NOMO-1 (cell line): ENCODE measurements at regions not wholly inside any gene's neighbourhood (a gene's known extent, or its start where the extent isn't known, plus 50 kb on each side); places are given as distances from the start of the nearest gene placed in this dataset.

Experiments used
- DNase-seq, 2 experiments: peaks; one replicate each; lab custom pipeline; 2025; ENCODE audit not compliant: unreplicated experiment in 2 of 2; lab: John Stamatoyannopoulos, UW

GRCh38 chr5:143992496-143992895 lies 178.0 kb downstream of the YIPF5 start:
- no peak for DNase-seq

DNA sequence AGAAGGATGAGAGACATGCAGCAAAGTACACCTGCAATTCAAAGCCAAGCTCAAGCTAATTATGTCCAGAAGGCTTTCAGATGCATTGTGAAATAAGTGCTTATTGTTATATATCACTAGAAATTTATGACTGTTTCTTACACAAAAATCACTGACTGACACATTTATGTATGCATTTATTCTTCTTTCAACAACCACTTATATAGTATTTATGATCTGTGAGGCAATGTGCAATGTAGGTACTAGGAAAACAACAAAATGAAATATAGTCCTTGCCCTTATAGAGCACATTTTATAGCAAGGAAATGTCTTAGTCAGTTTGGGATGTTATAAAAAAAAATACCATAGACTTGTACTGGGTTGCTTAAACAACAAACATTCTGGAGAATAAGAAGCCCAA lies 167.6 kb downstream of the YIPF5 start:
- DNase-seq = no peak

- DNase-seq = no peak
Measured at GRCh38 chr5:144003636-144004035, 166.8 kb downstream of the YIPF5 start.

DNA sequence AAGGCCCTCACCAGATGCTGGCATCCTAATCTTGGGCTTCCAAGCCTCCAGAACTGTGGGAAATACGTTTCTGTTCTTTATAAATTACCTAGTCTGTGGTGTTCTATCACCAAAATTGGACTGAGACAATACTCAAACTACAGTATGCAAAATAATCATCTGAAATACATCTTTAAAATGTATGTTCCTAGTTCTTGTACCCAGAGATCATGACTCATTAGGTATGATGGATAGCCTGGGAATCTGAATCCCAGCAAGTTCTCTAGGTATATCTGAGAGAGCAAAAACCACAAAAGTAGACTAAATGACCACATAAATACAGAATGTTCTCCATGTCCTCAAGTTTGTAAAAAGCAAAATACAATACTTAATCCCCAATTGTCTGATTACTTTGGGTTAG lies 166.3 kb downstream of the YIPF5 start:
- DNase-seq = no peak

GRCh38 chr5:144004751-144005150 lies 165.7 kb downstream of the YIPF5 start:
- no peak for DNase-seq

DNA sequence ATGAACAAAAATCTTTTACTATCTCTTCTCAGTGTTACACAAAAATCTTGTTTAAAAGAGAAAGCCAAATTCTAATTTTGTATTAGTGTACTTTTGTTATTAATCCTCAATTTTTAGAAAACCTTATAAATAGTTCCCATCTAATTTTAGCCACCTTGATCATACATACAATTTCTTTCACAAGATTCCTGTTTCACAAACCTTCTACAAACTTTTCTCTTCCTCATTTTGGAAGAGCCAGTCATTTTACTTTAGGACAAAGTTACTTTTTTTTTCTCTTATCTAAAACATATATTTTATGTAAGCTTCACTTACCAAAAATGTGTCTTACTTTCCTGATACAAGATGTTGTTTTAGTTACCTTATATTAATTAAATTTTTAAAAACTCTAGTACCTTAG lies 161.3 kb downstream of the YIPF5 start:
- peak; percentile 40 to 72 for DNase-seq

GRCh38 chr5:144011388-144011787 lies 159.1 kb downstream of the YIPF5 start:
- DNase-seq = no peak

DNA sequence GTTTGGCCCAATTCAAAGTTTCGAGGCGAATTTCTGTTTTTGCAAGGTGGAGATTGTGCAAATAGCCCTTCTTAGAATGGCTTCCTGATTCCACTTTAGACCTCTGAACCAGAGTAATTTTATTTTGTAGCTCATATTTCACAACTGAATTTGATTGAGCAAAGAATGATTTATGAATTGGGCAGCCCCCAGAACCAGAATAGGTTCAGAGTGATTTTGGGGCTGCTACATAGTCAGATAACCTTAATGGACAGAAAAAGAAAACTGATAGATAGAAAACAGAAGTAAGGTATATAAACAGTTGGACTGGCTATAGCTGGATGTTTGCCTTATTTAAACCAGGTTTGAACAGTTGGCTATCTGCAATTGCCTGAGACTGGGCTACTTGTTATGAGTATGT lies 156.6 kb downstream of the YIPF5 start:
- no peak for DNase-seq

DNA sequence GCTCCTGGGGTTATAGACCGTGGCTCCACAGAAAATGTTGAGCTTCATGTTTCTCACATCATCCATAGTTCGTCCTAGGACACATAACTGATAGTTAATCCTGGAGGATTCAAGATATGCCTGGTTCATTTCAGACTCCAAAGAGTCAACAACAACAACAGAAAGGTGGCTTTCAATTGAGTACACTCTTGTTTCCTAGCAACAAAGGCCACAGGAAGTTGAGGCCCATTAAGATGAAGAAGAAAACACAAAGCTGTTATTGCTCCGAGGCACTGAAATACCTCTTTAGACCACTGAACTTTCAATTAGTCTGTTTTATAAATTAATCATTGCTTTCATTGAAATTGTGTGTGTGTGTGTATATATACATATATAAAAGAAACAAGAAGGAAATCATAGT lies 154.5 kb downstream of the YIPF5 start:
- DNase-seq = no peak

DNA sequence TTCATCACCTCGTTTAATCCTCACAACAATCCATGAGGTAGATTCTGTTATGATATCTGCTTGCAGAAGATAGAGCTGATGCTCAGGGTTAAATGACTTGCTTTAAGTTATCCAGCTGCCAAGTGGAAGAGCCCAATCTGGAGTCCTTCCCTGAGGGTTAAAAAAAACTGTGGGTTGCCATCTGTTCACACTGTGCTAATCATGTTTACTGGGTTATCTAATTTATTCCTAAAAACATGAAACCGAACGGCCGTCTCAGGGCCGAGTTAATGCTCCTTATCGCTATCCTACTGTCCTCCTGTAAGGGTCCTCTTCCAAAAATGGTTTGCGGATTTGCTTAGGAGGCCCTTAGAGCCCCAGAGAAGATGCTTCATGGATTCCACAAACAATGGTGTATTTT lies 153.3 kb downstream of the YIPF5 start:
- DNase-seq = no peak

- DNase-seq = no peak
Measured at GRCh38 chr5:144017631-144018030, 152.8 kb downstream of the YIPF5 start.

DNA sequence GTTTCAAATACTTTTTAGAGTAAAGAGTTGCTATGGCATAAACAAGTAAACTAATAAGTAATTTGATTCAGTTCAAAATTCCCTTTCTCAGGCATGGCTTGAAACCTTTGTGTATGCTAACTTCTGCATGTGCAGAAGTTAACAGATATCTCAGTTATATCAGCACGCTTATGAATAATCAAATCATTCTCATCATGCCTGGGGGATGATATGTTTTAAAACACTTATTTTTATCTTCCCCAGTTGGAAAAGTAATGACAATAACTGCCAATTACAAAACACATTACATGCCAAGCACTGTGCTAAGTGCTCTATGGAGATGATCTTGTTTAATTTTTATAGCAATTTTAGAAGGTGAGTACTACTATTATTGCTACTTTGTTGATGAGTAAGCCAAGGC lies 146.4 kb downstream of the YIPF5 start:
- no peak for DNase-seq

GRCh38 chr5:144024545-144024944 lies 145.9 kb downstream of the YIPF5 start:
- DNase-seq = no peak

- no peak for DNase-seq
Measured at GRCh38 chr5:144026286-144026685, 144.2 kb downstream of the YIPF5 start.

GRCh38 chr5:144028058-144028457 lies 142.4 kb downstream of the YIPF5 start:
- no peak for DNase-seq

- DNase-seq = no peak
Measured at GRCh38 chr5:144028636-144029035, 141.8 kb downstream of the YIPF5 start.

DNA sequence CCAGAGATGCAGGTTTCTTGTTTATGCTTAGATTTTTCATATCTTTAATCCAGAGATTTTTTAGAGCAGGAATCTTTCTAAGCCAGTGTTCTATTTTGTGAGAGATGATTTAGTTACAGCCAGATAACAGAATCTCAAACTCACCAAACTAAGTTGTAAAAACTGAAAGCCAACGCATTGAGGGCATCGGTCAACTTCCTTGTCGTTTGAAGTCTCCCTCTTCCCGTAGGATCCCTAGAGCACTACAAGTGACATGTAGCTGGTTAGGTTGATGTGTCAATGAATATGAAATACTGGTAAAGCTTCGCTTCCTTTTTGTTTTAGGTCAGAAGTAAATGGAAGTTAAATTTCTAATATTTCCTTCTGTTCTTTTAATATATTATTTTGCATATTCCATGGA lies 139.6 kb downstream of the YIPF5 start:
- DNase-seq = no peak

DNA sequence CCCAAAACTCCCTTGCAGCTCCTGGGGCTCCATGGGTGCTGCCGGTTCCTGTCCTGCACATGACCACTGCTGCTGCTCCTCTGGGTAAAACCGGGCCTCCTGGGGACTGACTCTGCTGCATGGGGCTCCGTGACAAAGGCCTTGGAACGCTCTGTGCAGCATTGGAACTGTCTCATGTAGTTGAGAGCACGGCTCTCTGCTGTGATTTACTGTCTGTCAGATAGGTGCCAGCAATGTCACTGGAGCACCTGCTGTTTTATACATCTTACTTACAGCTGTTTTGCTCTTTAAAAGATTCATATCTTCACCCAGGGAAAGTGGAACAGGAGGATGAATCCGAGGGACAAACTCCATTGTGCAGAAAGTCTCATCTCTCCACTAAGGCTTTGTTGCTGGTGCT lies 138.1 kb downstream of the YIPF5 start:
- no peak for DNase-seq

DNA sequence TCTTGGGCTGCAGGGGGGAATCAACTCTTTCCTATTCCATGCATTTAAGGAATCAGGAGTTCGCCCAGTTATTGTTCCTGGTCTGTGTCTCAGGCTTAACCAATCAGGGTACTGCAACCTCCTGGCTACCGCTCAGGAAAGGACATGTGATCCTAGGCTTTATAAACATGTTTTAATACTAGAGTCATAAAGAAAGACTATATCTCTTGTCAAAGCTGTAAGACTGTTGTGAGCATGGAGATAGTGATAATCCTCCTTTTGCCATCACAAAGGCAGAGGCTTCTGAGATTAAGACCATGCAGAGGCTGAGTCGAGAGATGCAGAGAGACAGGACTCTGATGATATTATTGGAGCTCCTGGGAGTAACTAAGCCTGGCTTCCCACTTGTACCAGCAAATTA lies 137.0 kb downstream of the YIPF5 start:
- no peak for DNase-seq

- no peak for DNase-seq
Measured at GRCh38 chr5:144035046-144035740, 135.3 kb downstream of the YIPF5 start.

DNA sequence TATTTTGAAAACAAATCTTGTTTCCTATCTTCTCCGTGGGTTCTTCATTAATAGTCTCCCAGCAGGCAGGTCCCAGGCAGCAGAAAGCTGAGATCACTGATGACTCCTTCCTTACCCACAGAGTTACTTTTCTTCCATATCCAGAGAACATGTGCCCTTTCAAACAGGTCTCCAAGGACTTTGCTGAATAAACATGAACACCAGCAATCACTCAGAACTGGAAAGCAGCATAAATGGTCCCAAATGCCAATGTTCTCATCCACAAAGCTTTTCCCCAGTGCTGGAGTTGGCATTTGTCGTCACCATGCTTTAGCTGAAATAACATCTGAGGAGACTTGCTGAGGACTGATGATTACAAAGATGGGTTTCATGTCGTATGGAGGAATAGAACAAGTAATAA lies 134.0 kb downstream of the YIPF5 start:
- DNase-seq = no peak

- no peak for DNase-seq
Measured at GRCh38 chr5:144040615-144041305, 129.7 kb downstream of the YIPF5 start.

DNA sequence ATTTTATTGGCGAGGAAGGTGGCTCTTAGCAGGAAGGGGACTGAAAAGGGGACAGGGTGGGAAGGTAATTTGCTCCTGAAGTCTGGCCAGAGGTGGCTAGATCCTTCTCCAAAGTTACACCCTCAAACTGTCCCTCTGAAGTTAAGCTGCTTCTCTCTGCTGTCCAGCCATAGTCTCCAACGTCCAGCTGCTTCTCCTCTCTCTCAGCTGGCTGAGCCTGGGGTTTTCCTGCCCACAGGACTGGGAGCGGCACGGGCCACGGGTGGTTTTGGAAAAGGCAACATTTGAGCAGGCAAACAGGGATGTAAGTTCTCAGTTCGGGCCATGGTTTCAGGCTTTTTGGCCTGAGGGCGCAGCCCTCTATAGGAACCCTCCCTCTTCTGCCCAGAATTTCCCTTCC lies 128.3 kb downstream of the YIPF5 start:
- DNase-seq = no peak
